Activated CD4-positive, alpha-beta memory T cell treated with anti-CD3 and anti-CD28 coated beads, Interleukin-2, amount 10 ng/mL, durations not matched to agents 7 days and 5 days (primary cell): ENCODE measurements at regions not wholly inside any gene's neighbourhood (a gene's known extent, or its start where the extent isn't known, plus 50 kb on each side); places are given as distances from the start of the nearest gene placed in this dataset.
"Not testable (repeated sequence)": the region's sequence is repeated elsewhere in the genome, so short reads cannot be mapped to it uniquely, and the experiment has no call there.

Experiments
- CTCF ChIA-PET: fragments of 350-600 bp; sonication (Branson Sonifier 250); formaldehyde crosslinking; loops from one replicate; lab custom pipeline; 2021; ENCODE audit warnings: antibody characterized with exemption, inconsistent platforms; lab: Charles Lee
- POLR2A ChIA-PET: fragments of 350-600 bp; sonication (Branson Sonifier 250); formaldehyde crosslinking; loops from one replicate; lab custom pipeline; 2021; ENCODE audit warnings: antibody characterized with exemption; lab: Charles Lee
- DNase-seq: peaks from one replicate; pipeline ENCODE4 v3.0.0-alpha.2; 2020
- H3K27ac Mint-ChIP-seq: one replicate; pipeline ENCODE4 v1.8.0; 2021; ENCODE audit warnings: mild to moderate bottlenecking, mixed read lengths
- H3K27me3 Mint-ChIP-seq: one replicate; pipeline ENCODE4 v1.8.0; 2021; ENCODE audit warnings: mixed read lengths
- H3K36me3 Mint-ChIP-seq: one replicate; pipeline ENCODE4 v1.8.0; 2021; ENCODE audit warnings: low read depth, mixed read lengths
- H3K4me1 Mint-ChIP-seq: one replicate; pipeline ENCODE4 v1.8.0; 2021; ENCODE audit warnings: mixed read lengths
- H3K4me3 Mint-ChIP-seq: one replicate; pipeline ENCODE4 v1.8.0; 2021; ENCODE audit warnings: mild to moderate bottlenecking, mixed read lengths
- H3K9me3 Mint-ChIP-seq: one replicate; pipeline ENCODE4 v1.8.0; 2021; ENCODE audit warnings: mixed read lengths

- no peak overlapping the region for H3K4me3 Mint-ChIP-seq
- H3K9me3 Mint-ChIP-seq: no peaks in the 10 kb centered on the region
- ChIA-PET CTCF (no interaction called here), POLR2A (no interaction called here)
- H3K36me3 Mint-ChIP-seq: no peaks in the 10 kb centered on the region
- H3K27me3 Mint-ChIP-seq: no peaks in the 10 kb centered on the region
- H3K27ac Mint-ChIP-seq: no peak overlapping the region
- H3K4me1 Mint-ChIP-seq: no peaks in the 10 kb centered on the region
- no peak for DNase-seq
These were observed 311.2 kb downstream of the FOXO1 start for GRCh38 chr13:40355126-40355724.

- Mint-ChIP-seq H3K27ac (no peak overlapping the region), H3K36me3 (no peaks in the 10 kb centered on the region), H3K27me3 (no peaks in the 10 kb centered on the region), H3K9me3 (no peaks in the 10 kb centered on the region), H3K4me1 (no peaks in the 10 kb centered on the region), H3K4me3 (no peak overlapping the region)
- DNase-seq: no peak
- POLR2A ChIA-PET: no interaction called here
- CTCF ChIA-PET: no interaction called here
These were observed 310.4 kb downstream of the FOXO1 start for GRCh38 chr13:40356011-40356410.

- POLR2A ChIA-PET, DNase-seq, H3K27ac Mint-ChIP-seq, H3K27me3 Mint-ChIP-seq, H3K36me3 Mint-ChIP-seq, H3K9me3 Mint-ChIP-seq, CTCF ChIA-PET, H3K4me3 Mint-ChIP-seq, H3K4me1 Mint-ChIP-seq: not testable (repeated sequence)
These were observed 310.0 kb downstream of the FOXO1 start for GRCh38 chr13:40356458-40356857.

GRCh38 chr13:40362502-40362901 is 303.9 kb downstream of the FOXO1 start:
- Mint-ChIP-seq H3K4me3 (no peak overlapping the region), H3K27me3 (no peaks in the 10 kb centered on the region), H3K27ac (no peak overlapping the region), H3K9me3 (no peaks in the 10 kb centered on the region), H3K4me1 (no peaks in the 10 kb centered on the region), H3K36me3 (no peaks in the 10 kb centered on the region)
- POLR2A ChIA-PET: no interaction called here
- no peak for DNase-seq
- CTCF ChIA-PET: no interaction called here

GRCh38 chr13:40363653-40364052 is 302.8 kb downstream of the FOXO1 start:
- H3K27ac Mint-ChIP-seq: no peak overlapping the region
- H3K36me3 Mint-ChIP-seq: no peaks in the 10 kb centered on the region
- CTCF ChIA-PET: no interaction called here
- no peak overlapping the region for H3K4me3 Mint-ChIP-seq
- DNase-seq: no peak
- H3K27me3 Mint-ChIP-seq: no peaks in the 10 kb centered on the region
- POLR2A ChIA-PET: no interaction called here
- no peaks in the 10 kb centered on the region for H3K4me1 Mint-ChIP-seq
- H3K9me3 Mint-ChIP-seq: no peaks in the 10 kb centered on the region

- ChIA-PET POLR2A (no interaction called here), CTCF (no interaction called here)
- Mint-ChIP-seq H3K4me3 (no peak overlapping the region), H3K9me3 (no peaks in the 10 kb centered on the region), H3K27me3 (no peaks in the 10 kb centered on the region), H3K36me3 (no peaks in the 10 kb centered on the region), H3K27ac (no peak overlapping the region), H3K4me1 (peaks cover 9% of the 10 kb centered on the region)
- DNase-seq: no peak
These were observed 300.3 kb downstream of the FOXO1 start for GRCh38 chr13:40366119-40366518.

- H3K27me3 Mint-ChIP-seq: no peaks in the 10 kb centered on the region
- CTCF ChIA-PET: interaction anchor here (0.6 kb wide), 1 partner anchor 216 kb away, joined by 3 read pairs; no protein-coding TSS in a partner anchor
- peaks cover 3% of the 10 kb centered on the region for H3K36me3 Mint-ChIP-seq
- no peak for DNase-seq
- peaks cover 22% of the 10 kb centered on the region for H3K4me1 Mint-ChIP-seq
- H3K4me3 Mint-ChIP-seq: no peak overlapping the region
- peaks cover 3% of the 10 kb centered on the region for H3K9me3 Mint-ChIP-seq
- H3K27ac Mint-ChIP-seq: no peak overlapping the region
- POLR2A ChIA-PET: interaction anchor here (0.6 kb wide), 1 partner anchor 170 kb away, joined by 3 read pairs; no protein-coding TSS in a partner anchor
These were observed 298.1 kb downstream of the FOXO1 start for GRCh38 chr13:40368127-40368891.

- no peaks in the 10 kb centered on the region for H3K27me3 Mint-ChIP-seq
- POLR2A ChIA-PET: interaction anchor here (2.3 kb wide), 1 partner anchor 18 kb away, joined by 10 read pairs; no protein-coding TSS in a partner anchor
- H3K4me3 Mint-ChIP-seq: no peak overlapping the region
- CTCF ChIA-PET: no interaction called here
- peaks cover 33% of the 10 kb centered on the region for H3K4me1 Mint-ChIP-seq
- no peak overlapping the region for H3K27ac Mint-ChIP-seq
- no peak for DNase-seq
- H3K9me3 Mint-ChIP-seq: peaks cover 9% of the 10 kb centered on the region
- H3K36me3 Mint-ChIP-seq: peaks cover 9% of the 10 kb centered on the region
These were observed 295.8 kb downstream of the FOXO1 start for GRCh38 chr13:40370661-40371060.

- no peak overlapping the region for H3K4me3 Mint-ChIP-seq
- POLR2A ChIA-PET: interaction anchor here (2.3 kb wide), 1 partner anchor 17 kb away, joined by 10 read pairs; no protein-coding TSS in a partner anchor
- H3K9me3 Mint-ChIP-seq: peaks cover 9% of the 10 kb centered on the region
- peaks cover 9% of the 10 kb centered on the region for H3K36me3 Mint-ChIP-seq
- CTCF ChIA-PET: interaction anchor here (0.5 kb wide), 1 partner anchor 342 kb away, joined by 3 read pairs; no protein-coding TSS in a partner anchor
- DNase-seq: no peak
- no peak overlapping the region for H3K27ac Mint-ChIP-seq
- no peaks in the 10 kb centered on the region for H3K27me3 Mint-ChIP-seq
- H3K4me1 Mint-ChIP-seq: peaks cover 33% of the 10 kb centered on the region
These were observed 294.8 kb downstream of the FOXO1 start for GRCh38 chr13:40371531-40372125.

GRCh38 chr13:40373608-40374007 is 292.8 kb downstream of the FOXO1 start:
- POLR2A ChIA-PET, H3K27me3 Mint-ChIP-seq, DNase-seq, H3K4me3 Mint-ChIP-seq, H3K36me3 Mint-ChIP-seq, H3K9me3 Mint-ChIP-seq, CTCF ChIA-PET: not testable (repeated sequence)
- Mint-ChIP-seq H3K27ac (peak overlapping the region; percentile 48), H3K4me1 (peaks cover 35% of the 10 kb centered on the region)

- CTCF ChIA-PET: no interaction called here
- peaks cover 9% of the 10 kb centered on the region for H3K9me3 Mint-ChIP-seq
- no peak overlapping the region for H3K4me3 Mint-ChIP-seq
- no peaks in the 10 kb centered on the region for H3K27me3 Mint-ChIP-seq
- POLR2A ChIA-PET: interaction anchor here (2.5 kb wide), 1 partner anchor 13 kb away, joined by 10 read pairs; no protein-coding TSS in a partner anchor
- H3K4me1 Mint-ChIP-seq: peaks cover 30% of the 10 kb centered on the region
- no peak for DNase-seq
- H3K36me3 Mint-ChIP-seq: peaks cover 9% of the 10 kb centered on the region
- H3K27ac Mint-ChIP-seq: no peak overlapping the region
These were observed 290.8 kb downstream of the FOXO1 start for GRCh38 chr13:40375489-40376171.

- no peak for DNase-seq
- Mint-ChIP-seq H3K27ac (no peak overlapping the region), H3K27me3 (no peaks in the 10 kb centered on the region), H3K36me3 (peaks cover 9% of the 10 kb centered on the region), H3K4me1 (peaks cover 23% of the 10 kb centered on the region), H3K4me3 (no peak overlapping the region), H3K9me3 (peaks cover 9% of the 10 kb centered on the region)
- ChIA-PET POLR2A (interaction anchor here (2.5 kb wide), 1 partner anchor 12 kb away, joined by 10 read pairs; no protein-coding TSS in a partner anchor), CTCF (no interaction called here)
These were observed 290.1 kb downstream of the FOXO1 start for GRCh38 chr13:40376296-40376849.
